Osteocyte (in vitro differentiated cells): ENCODE measurements at regions not wholly inside any gene's neighbourhood (a gene's known extent, or its start where the extent isn't known, plus 50 kb on each side); places are given as distances from the start of the nearest gene placed in this dataset.

Experiments
- DNase-seq: peaks from one replicate; pipeline ENCODE4 v3.0.0; 2021; ENCODE audit warnings: mixed read lengths; ENCODE audit not compliant: unreplicated experiment; ENCODE audit errors: extremely low spot score
- H3K27ac Mint-ChIP-seq: one replicate; pipeline ENCODE4 v1.8.0; 2021; ENCODE audit warnings: mild to moderate bottlenecking, mixed read lengths; ENCODE audit not compliant: unreplicated experiment
- H3K27me3 Mint-ChIP-seq: one replicate; pipeline ENCODE4 v1.8.0; 2021; ENCODE audit warnings: mixed read lengths; ENCODE audit not compliant: unreplicated experiment
- H3K36me3 Mint-ChIP-seq: one replicate; pipeline ENCODE4 v1.8.0; 2021; ENCODE audit warnings: mixed read lengths; ENCODE audit not compliant: unreplicated experiment
- H3K4me1 Mint-ChIP-seq: one replicate; pipeline ENCODE4 v1.8.0; 2021; ENCODE audit warnings: mixed read lengths; ENCODE audit not compliant: unreplicated experiment
- H3K4me3 Mint-ChIP-seq: one replicate; pipeline ENCODE4 v1.8.0; 2021; ENCODE audit warnings: mild to moderate bottlenecking, moderate library complexity, mixed read lengths; ENCODE audit not compliant: unreplicated experiment
- H3K9me3 Mint-ChIP-seq: one replicate; pipeline ENCODE4 v1.8.0; 2021; ENCODE audit warnings: mixed read lengths; ENCODE audit not compliant: unreplicated experiment
- TF ChIP-seq, protein P1 (sequence below): fragments of 200-600 bp; sonication (generic); IDR thresholded peaks from 2 replicates; pipeline ENCODE4 v1.5.0; 2021; ENCODE audit warnings: antibody characterized with exemption, mild to moderate bottlenecking, moderate library complexity

DNA sequence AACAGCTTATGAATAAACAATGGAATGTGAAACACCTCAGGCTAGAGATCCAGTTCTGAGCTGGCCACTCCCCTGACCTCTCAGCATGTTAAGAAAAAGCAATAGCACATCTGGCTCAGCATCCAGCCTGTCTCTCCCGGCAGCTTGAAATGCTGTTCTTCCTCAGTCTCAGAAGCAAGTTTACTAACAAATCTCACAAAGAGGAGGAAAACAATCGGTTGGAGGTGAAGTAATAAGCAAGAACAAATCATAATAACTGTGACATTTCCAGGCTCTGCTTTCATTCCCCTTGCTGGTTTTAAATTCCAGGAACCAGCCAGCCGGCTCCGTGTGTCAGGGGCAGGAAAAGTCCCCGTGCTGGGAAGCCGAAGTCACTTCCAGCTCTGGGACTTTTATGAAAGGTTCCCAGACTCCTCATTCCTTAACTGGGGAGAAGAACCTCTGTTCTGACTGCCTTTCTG, 133.9 kb upstream of the ARL4C start:
- peaks cover 2% of the 10 kb centered on the region for H3K36me3 Mint-ChIP-seq
- peak; percentile 66 for DNase-seq
- H3K27ac Mint-ChIP-seq = no peak overlapping the region
- H3K4me3 Mint-ChIP-seq = no peak overlapping the region
- TF ChIP-seq, protein P1, sequence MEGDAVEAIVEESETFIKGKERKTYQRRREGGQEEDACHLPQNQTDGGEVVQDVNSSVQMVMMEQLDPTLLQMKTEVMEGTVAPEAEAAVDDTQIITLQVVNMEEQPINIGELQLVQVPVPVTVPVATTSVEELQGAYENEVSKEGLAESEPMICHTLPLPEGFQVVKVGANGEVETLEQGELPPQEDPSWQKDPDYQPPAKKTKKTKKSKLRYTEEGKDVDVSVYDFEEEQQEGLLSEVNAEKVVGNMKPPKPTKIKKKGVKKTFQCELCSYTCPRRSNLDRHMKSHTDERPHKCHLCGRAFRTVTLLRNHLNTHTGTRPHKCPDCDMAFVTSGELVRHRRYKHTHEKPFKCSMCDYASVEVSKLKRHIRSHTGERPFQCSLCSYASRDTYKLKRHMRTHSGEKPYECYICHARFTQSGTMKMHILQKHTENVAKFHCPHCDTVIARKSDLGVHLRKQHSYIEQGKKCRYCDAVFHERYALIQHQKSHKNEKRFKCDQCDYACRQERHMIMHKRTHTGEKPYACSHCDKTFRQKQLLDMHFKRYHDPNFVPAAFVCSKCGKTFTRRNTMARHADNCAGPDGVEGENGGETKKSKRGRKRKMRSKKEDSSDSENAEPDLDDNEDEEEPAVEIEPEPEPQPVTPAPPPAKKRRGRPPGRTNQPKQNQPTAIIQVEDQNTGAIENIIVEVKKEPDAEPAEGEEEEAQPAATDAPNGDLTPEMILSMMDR = no peak
- H3K4me1 Mint-ChIP-seq = peaks cover 24% of the 10 kb centered on the region
- H3K9me3 Mint-ChIP-seq = no peaks in the 10 kb centered on the region
- H3K27me3 Mint-ChIP-seq = no peaks in the 10 kb centered on the region

DNA sequence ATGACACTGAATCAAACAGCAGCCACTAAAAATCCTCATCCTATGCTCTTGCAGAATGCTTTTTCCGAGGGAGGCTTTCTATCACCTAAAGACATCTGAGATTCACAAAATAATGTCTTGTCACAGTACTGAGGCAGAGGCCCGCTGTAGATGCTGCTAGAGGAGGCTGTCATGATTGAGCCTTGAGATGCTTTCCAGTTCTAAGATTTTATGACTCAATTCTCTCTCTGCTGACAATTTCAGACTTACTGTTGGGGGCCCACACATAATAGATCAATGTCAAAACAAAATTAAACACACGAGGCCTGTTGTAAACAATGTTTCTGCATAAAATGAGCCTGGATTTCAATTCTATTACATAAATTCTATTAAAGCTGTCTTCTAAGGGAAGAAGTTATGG, 132.7 kb upstream of the ARL4C start:
- DNase-seq = peak; percentile 15
- no peaks in the 10 kb centered on the region for H3K9me3 Mint-ChIP-seq
- peaks cover 24% of the 10 kb centered on the region for H3K4me1 Mint-ChIP-seq
- peaks cover 2% of the 10 kb centered on the region for H3K36me3 Mint-ChIP-seq
- TF ChIP-seq, protein P1 = no peak
- H3K27me3 Mint-ChIP-seq = no peaks in the 10 kb centered on the region
- H3K4me3 Mint-ChIP-seq = no peak overlapping the region
- H3K27ac Mint-ChIP-seq = no peak overlapping the region

DNA sequence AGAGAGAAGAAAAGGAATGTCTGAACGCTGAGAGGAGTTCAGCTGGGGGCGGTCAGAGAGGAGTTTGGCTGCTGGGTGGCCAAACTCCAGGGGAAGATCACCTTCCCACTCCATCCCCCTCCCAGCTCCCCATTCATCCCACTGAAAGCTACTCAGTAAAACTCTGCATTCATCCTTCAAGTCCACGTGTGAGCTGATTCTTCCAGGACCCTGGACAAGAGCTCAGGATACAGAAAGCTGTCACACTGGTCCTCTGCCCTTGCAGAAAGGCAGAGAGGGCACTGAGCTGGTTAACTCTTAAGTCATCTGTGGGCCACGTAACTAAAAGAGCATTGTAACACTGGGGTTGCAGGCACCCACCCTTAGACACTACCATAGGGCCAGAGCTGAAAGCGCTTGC, 132.1 kb upstream of the ARL4C start:
- TF ChIP-seq, protein P1 = no peak
- Mint-ChIP-seq H3K4me3 (no peak overlapping the region), H3K9me3 (no peaks in the 10 kb centered on the region), H3K4me1 (peaks cover 24% of the 10 kb centered on the region), H3K36me3 (peaks cover 2% of the 10 kb centered on the region), H3K27me3 (no peaks in the 10 kb centered on the region), H3K27ac (no peak overlapping the region)
- peak; percentile 23 for DNase-seq

DNA sequence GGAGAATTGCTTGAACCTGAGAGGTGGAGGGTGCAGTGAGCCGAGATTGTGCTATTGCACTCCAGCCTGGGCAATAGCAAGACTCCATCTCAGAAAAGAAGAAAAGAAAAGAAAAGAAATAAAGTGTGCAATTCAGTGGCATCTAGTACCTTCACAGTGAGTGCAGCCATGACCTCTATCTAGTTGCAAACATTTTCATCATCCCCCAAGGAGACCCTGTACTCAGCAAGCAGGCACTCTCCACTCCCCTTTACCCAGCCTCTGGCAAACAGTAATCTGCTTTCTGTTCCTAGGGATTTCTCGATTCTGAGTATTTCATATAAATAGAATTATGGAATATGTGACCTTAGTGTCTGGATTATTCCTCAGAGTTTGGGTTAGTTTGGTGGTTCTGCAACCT, 130.4 kb upstream of the ARL4C start:
- TF ChIP-seq, protein P1 = no peak
- Mint-ChIP-seq H3K27ac (no peak overlapping the region), H3K9me3 (no peaks in the 10 kb centered on the region), H3K36me3 (peaks cover 2% of the 10 kb centered on the region), H3K4me1 (peaks cover 11% of the 10 kb centered on the region), H3K27me3 (no peaks in the 10 kb centered on the region), H3K4me3 (no peak overlapping the region)
- DNase-seq = peak; percentile 6

DNA sequence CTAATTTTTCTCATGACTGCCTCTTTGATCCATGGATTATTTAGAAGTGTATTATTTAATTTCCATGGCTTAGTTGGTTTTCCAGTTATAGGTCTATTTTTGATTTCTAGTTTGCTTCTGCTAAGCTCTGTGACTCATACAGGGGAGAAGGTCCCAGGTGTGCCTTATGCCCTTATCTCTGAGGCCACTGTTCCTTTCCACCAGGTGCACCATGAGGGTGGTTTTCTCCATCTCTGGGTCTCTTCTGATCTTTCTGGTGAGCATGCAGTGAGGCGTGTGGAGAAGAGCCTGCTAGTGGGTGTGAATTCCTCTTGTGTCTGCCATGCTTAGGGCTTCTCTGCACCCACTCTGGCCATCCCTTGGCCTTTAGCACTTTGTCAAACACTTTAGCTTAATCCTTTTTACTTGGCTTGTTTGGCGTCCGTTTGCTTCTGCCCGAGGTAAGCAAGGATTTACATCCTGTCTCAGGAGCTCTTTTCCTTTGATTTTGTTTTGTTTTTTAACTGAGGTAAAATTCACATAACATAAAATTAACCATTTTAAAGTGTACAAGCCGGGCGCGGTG, 129.8 kb upstream of the ARL4C start:
- Mint-ChIP-seq H3K4me1 (peaks cover 10% of the 10 kb centered on the region), H3K36me3 (peaks cover 2% of the 10 kb centered on the region), H3K9me3 (no peaks in the 10 kb centered on the region), H3K27me3 (no peaks in the 10 kb centered on the region), H3K4me3 (no peak overlapping the region), H3K27ac (no peak overlapping the region)
- DNase-seq = peak; percentile 36
- TF ChIP-seq, protein P1 = no peak
